PFSK-1 (cell line): ENCODE measurements at regions not wholly inside any gene's neighbourhood (a gene's known extent, or its start where the extent isn't known, plus 50 kb on each side); places are given as distances from the start of the nearest gene placed in this dataset.

Experiments
- FOXP2 ChIP-seq: optimal IDR thresholded peaks from 2 replicates; pipeline ENCODE3; 2011; ENCODE audit warnings: borderline replicate concordance, control low read depth, inconsistent platforms; ENCODE audit not compliant: insufficient read depth; ENCODE audit errors: extremely low read length, extremely low read depth
- POLR2AphosphoS5 ChIP-seq: IDR thresholded peaks from 2 replicates; pipeline ENCODE4 v1.6.1; 2012; ENCODE audit warnings: low read depth, mild to moderate bottlenecking, control low read depth, low read length, moderate library complexity
- REST ChIP-seq, 2 experiments: IDR thresholded peaks; 2 replicates each; pipeline versions ENCODE4 v1.6.1 to v1.8.0; 2011 to 2012; ENCODE audit warnings: low read depth in 2 of 2, low read length in 2 of 2, control low read depth in 1 of 2, inconsistent platforms in 1 of 2, mild to moderate bottlenecking in 1 of 2, moderate library complexity in 1 of 2; ENCODE audit not compliant: insufficient read depth in 1 of 2
- SIN3A ChIP-seq: IDR thresholded peaks from 2 replicates; pipeline ENCODE4 v1.6.1; 2012; ENCODE audit warnings: mild to moderate bottlenecking, low read length, moderate library complexity, borderline replicate concordance; ENCODE audit not compliant: insufficient read depth
- TAF1 ChIP-seq: IDR thresholded peaks from 2 replicates; pipeline ENCODE4 v1.6.1; 2012; ENCODE audit warnings: low read length, control low read depth, borderline replicate concordance; ENCODE audit not compliant: insufficient read depth

DNA sequence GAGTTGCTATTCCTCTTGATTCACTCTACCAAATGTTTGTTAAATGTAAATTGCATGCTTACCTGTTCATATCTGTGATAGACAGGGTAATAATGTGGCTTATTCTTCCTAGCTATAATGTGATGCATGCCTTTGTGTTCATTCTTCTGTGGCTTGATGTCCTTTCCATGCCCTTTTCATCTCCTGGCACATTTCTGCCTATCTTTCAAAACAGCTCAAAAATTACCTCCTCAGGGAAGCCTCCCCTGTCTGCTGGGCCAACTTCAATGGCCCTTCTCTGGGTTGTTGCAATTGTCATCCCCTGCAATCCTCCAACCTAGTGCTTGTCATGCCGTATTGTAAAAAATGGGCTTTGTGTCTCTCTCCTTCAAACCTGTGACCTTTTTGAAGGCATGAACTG, 52.8 kb upstream of the LHCGR start:
- TF ChIP-seq REST (IDR thresholded peaks at IDR 0.05; ENCODE audit: insufficient read depth in 1 of 2, low read depth in 2 of 2, low read length in 2 of 2) (no peak), POLR2AphosphoS5 (no peak), SIN3A (no peak), TAF1 (no peak), FOXP2 (no peak)
